Neural cell (in vitro differentiated cells): ENCODE measurements at regions not wholly inside any gene's neighbourhood (a gene's known extent, or its start where the extent isn't known, plus 50 kb on each side); places are given as distances from the start of the nearest gene placed in this dataset.

Experiments
- H2AFZ ChIP-seq: fragments of 200-600, 300-800 bp; sonication (generic), shearing (Covaris generic); 2 replicates; pipeline ENCODE4 v1.6.0; 2014; ENCODE audit warnings: low read depth, mild to moderate bottlenecking, antibody characterized with exemption, low read length, moderate library complexity
- H3F3A ChIP-seq: fragments of 200-600 bp; shearing (Covaris generic); 2 replicates; pipeline ENCODE4 v1.6.1; 2016; ENCODE audit warnings: mild to moderate bottlenecking, moderate library complexity, mixed read lengths, antibody characterized with exemption, low read length; ENCODE audit not compliant: insufficient read depth, poor library complexity, severe bottlenecking
- H3K27ac ChIP-seq: fragments of 200-600, 300-800 bp; sonication (generic), shearing (Covaris generic); 2 replicates; pipeline ENCODE4 v1.5.1; 2014; ENCODE audit warnings: mild to moderate bottlenecking, low read length, moderate library complexity
- H3K27me3 ChIP-seq: fragments of 300-800, 200-600 bp; sonication (generic), shearing (Covaris generic); 2 replicates; pipeline ENCODE4 v1.6.0; 2014; ENCODE audit warnings: mild to moderate bottlenecking, low read depth, low read length, moderate library complexity; ENCODE audit not compliant: insufficient read depth
- H3K36me3 ChIP-seq: fragments of 300-800, 200-600 bp; sonication (generic), shearing (Covaris generic); 2 replicates; pipeline ENCODE4 v1.5.1; 2014; ENCODE audit warnings: mild to moderate bottlenecking, antibody characterized with exemption, low read length, moderate library complexity; ENCODE audit not compliant: insufficient read depth
- H3K4me2 ChIP-seq: fragments of 300-800, 200-600 bp; sonication (generic), shearing (Covaris generic); 2 replicates; pipeline ENCODE4 v1.6.0; 2014; ENCODE audit warnings: mild to moderate bottlenecking, low read length
- H3K4me3 ChIP-seq: fragments of 300-800, 200-600 bp; sonication (generic), shearing (Covaris generic); 2 replicates; pipeline ENCODE4 v1.5.1; 2014; ENCODE audit warnings: mild to moderate bottlenecking, low read length, moderate library complexity
- H3K79me2 ChIP-seq: fragments of 200-600 bp; shearing (Covaris generic); replicated peaks from 2 replicates; pipeline ENCODE4 v1.6.0; 2014; ENCODE audit warnings: mild to moderate bottlenecking, low read length, moderate library complexity; ENCODE audit not compliant: insufficient read depth
- H3K9ac ChIP-seq: fragments of 300-800, 200-600 bp; sonication (generic), shearing (Covaris generic); 2 replicates; pipeline ENCODE4 v1.6.1; 2016; ENCODE audit warnings: mild to moderate bottlenecking, low read length, mixed read lengths
- H3K9me2 ChIP-seq: fragments of 200-600 bp; shearing (Covaris generic); 2 replicates; pipeline ENCODE4 v1.6.1; 2016; ENCODE audit warnings: mild to moderate bottlenecking, low read length, mixed read lengths; ENCODE audit not compliant: insufficient read depth
- H3K9me3 ChIP-seq: fragments of 200-600, 300-800 bp; sonication (generic), shearing (Covaris generic); 2 replicates; pipeline ENCODE4 v1.6.1; 2016; ENCODE audit warnings: mild to moderate bottlenecking, mixed run types, low read length, moderate library complexity, mixed read lengths
- H4K20me1 ChIP-seq: fragments of 200-600 bp; shearing (Covaris generic); 2 replicates; pipeline ENCODE4 v1.6.1; 2016; ENCODE audit warnings: mild to moderate bottlenecking, mixed run types; ENCODE audit not compliant: insufficient read depth
- CTCF ChIP-seq: fragments of 450-650 bp; IDR thresholded peaks from 2 replicates; pipeline ENCODE4 v1.5.1; 2014; ENCODE audit warnings: antibody characterized with exemption, mild to moderate bottlenecking, moderate library complexity; ENCODE audit not compliant: poor library complexity, severe bottlenecking
- EP300 ChIP-seq: fragments of 450-650 bp; conservative IDR thresholded peaks from 2 replicates; pipeline ENCODE4 v1.6.1; 2014; ENCODE audit warnings: antibody characterized with exemption, mild to moderate bottlenecking, moderate library complexity; ENCODE audit not compliant: poor library complexity, severe bottlenecking
- EZH2 ChIP-seq: fragments of 200-600, 300-800 bp; shearing (Covaris generic), sonication (generic); IDR thresholded peaks from 2 replicates; pipeline ENCODE4 v1.6.1; 2014; ENCODE audit warnings: antibody characterized with exemption, low read length, borderline replicate concordance, mild to moderate bottlenecking; ENCODE audit not compliant: insufficient read depth, poor library complexity, severe bottlenecking
- MXI1 ChIP-seq: fragments of 450-650 bp; conservative IDR thresholded peaks from 2 replicates; pipeline ENCODE4 v1.6.1; 2014; ENCODE audit warnings: antibody characterized with exemption, mild to moderate bottlenecking; ENCODE audit not compliant: poor library complexity, severe bottlenecking
- POLR2AphosphoS5 ChIP-seq: IDR thresholded peaks from 2 replicates; pipeline ENCODE4 v1.6.1; 2012
- RAD21 ChIP-seq: fragments of 450-650 bp; conservative IDR thresholded peaks from 2 replicates; pipeline ENCODE4 v1.6.1; 2014; ENCODE audit warnings: antibody characterized with exemption, mild to moderate bottlenecking, moderate library complexity
- REST ChIP-seq: IDR thresholded peaks from 2 replicates; pipeline ENCODE4 v1.6.1; 2012; ENCODE audit warnings: borderline replicate concordance
- SMC3 ChIP-seq: fragments of 450-650 bp; conservative IDR thresholded peaks from 2 replicates; pipeline ENCODE4 v1.6.1; 2014; ENCODE audit warnings: antibody characterized with exemption, mild to moderate bottlenecking, moderate library complexity; ENCODE audit not compliant: poor library complexity
- TAF1 ChIP-seq: IDR thresholded peaks from 2 replicates; pipeline ENCODE4 v1.6.1; 2012; ENCODE audit warnings: low read depth
- small RNA-seq, 3 experiments: library from RNA; depleted of rRNA; stranded (forward); fragments of <200 nt; gene quantifications; one replicate each; pipeline ENCODE3, GENCODE V24; 2012

GRCh38 chr4:22003878-22004277, 55.3 kb upstream of the KCNIP4 start:
- Histone ChIP-seq H3K4me3 (no peak overlapping the region), H3K36me3 (no peaks in the 10 kb centered on the region), H3K9me3 (no peaks in the 10 kb centered on the region), H3K79me2 (no peaks in the 10 kb centered on the region), H3K9me2 (no peaks in the 10 kb centered on the region), H3F3A (no peaks in the 10 kb centered on the region), H3K4me2 (no peak overlapping the region), H2AFZ (no peak overlapping the region), H3K27ac (no peak overlapping the region), H4K20me1 (no peaks in the 10 kb centered on the region), H3K27me3 (no peaks in the 10 kb centered on the region), H3K9ac (no peak overlapping the region)
- TF ChIP-seq EZH2 (no peak), EP300 (no peak), MXI1 (no peak), SMC3 (no peak), RAD21 (no peak), POLR2AphosphoS5 (no peak), REST (no peak), TAF1 (no peak), CTCF (no peak)

Small RNAs in the stretch of these regions (small RNA-seq; reads per million reads assigned to genes)
- gene RNU6-420P = 0 reads per million in 3 experiments
